Dendritic cell treated with granulocyte-macrophage colony-stimulating factor and Interleukin-4, amounts not matched to agents 40 ng/mL and 50 ng/mL, for 4 days (primary cell): ENCODE measurements at regions not wholly inside any gene's neighbourhood (a gene's known extent, or its start where the extent isn't known, plus 50 kb on each side); places are given as distances from the start of the nearest gene placed in this dataset.

ENCODE experiments used
- H3K27ac Mint-ChIP-seq: one replicate; pipeline ENCODE4 v1.8.0; 2022; ENCODE audit warnings: mild to moderate bottlenecking, mixed read lengths
- H3K27me3 Mint-ChIP-seq: one replicate; pipeline ENCODE4 v1.8.0; 2022; ENCODE audit warnings: mild to moderate bottlenecking, mixed read lengths
- H3K36me3 Mint-ChIP-seq: one replicate; pipeline ENCODE4 v1.8.0; 2022; ENCODE audit warnings: low read depth, mixed read lengths
- H3K4me1 Mint-ChIP-seq: one replicate; pipeline ENCODE4 v1.8.0; 2022; ENCODE audit warnings: low read depth, mixed read lengths
- H3K4me3 Mint-ChIP-seq: one replicate; pipeline ENCODE4 v1.8.0; 2022; ENCODE audit warnings: mild to moderate bottlenecking, moderate library complexity, mixed read lengths
- H3K9me3 Mint-ChIP-seq: one replicate; pipeline ENCODE4 v1.8.0; 2022; ENCODE audit warnings: mixed read lengths
- intact Hi-C: fragments of 100-400 bp; cut with micrococcal nuclease; formaldehyde crosslinking; loops from one replicate; pipeline ENCODE4 v1.15.0; 2022

DNA sequence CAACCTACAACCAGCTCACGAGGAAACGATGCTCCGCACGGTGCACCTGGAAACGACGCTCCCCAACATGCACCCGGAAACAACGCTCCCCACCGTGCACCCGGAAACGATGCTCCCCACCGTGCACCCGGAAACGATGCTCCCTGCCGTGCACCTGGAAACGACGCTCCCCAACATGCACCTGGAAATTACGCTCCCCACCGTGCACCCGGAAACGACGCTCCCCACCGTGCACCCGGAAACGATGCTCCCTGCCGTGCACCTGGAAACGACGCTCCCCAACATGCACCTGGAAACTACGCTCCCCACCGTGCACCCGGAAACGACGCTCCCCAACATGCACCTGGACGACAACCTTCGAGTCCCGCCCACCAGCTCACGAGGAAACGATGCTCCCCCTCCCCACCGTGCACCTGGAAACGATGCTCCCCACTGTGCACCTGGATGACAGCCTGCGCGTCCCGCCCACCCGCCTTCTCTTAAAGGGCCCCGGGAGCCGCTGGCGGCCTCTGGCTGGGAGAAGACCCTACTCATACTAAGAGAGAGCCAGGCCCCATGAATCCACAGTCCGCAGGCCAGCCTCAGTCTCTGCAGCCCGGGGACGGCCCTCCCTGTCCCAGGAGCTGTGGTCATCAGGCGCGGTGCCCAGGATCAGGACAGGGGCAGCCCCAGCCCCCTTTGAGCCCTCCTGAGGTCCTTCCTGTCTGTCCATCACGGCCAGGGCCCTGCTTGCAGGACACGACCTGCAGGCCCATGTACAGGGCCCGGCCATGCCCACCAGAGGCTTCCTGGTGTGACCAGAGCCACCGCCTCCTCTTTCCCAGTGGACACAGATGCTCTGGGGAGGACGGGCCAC lies 98.3 kb downstream of the PDGFA start:
- H3K4me3 Mint-ChIP-seq, result no peak overlapping the region
- no peaks in the 10 kb centered on the region for H3K27me3 Mint-ChIP-seq
- H3K4me1 Mint-ChIP-seq, result no peaks in the 10 kb centered on the region
- H3K27ac Mint-ChIP-seq, result no peak overlapping the region
- H3K36me3 Mint-ChIP-seq, result no peaks in the 10 kb centered on the region
- intact Hi-C loops, result no loop called here
- peaks cover 16% of the 10 kb centered on the region for H3K9me3 Mint-ChIP-seq

DNA sequence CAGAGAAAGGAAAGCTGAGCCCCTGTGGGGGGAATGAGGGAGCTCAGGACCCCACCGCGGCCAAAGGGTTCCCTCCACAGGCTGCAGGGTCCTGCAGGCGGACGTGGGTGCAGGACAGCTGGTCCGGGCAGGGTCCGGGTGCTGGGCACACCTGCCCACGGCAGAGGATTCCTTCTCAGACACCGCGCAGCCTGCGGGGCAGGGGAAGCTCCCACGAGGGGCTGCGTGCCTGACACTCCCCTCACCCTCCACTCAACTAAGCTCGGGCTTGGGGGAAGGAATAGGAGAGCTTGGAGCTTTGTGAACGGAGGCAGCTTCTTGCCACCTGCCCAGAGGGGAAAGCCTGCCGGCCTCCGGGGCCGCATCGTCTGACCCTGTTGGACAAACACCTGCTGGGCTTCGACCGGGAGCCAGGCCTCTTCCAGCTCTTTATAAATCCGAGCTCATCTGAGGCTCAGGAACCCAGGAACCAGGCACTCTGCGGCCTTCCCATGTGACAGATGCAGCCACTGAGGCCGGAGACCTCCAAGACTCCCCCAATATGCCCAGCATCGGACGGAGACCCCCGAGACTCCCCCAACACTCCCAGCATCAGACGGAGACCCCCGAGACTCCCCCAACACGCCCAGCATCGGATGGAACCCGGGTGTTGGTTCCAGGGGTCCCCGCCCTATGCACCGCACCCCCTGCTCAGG lies 97.3 kb downstream of the PDGFA start:
- Mint-ChIP-seq H3K9me3 (peaks cover 13% of the 10 kb centered on the region), H3K4me3 (no peak overlapping the region), H3K27me3 (no peaks in the 10 kb centered on the region), H3K36me3 (no peaks in the 10 kb centered on the region), H3K27ac (no peak overlapping the region), H3K4me1 (no peaks in the 10 kb centered on the region)
- intact Hi-C loops, result no loop called here

DNA sequence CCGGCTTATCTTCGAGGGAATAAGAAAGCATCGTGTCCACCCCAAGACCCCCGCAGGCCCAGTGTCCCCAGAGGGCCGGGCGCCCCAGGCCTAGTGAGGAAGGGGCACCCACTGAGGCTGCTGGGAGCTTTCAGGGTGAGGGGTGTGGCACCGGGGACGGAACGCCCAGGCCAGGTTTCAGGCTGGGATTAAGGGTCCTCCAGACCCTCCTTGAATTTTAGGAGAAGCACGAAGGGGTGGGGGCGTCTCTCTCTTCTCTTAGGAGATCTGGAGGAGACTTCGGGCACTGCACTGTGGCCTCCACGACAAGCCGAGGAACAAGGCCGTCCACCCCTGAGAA lies 96.8 kb downstream of the PDGFA start:
- Mint-ChIP-seq H3K9me3 (peaks cover 8% of the 10 kb centered on the region), H3K27me3 (no peaks in the 10 kb centered on the region), H3K27ac (no peak overlapping the region), H3K4me1 (no peaks in the 10 kb centered on the region), H3K4me3 (no peak overlapping the region), H3K36me3 (no peaks in the 10 kb centered on the region)
- intact Hi-C loops, result no loop called here

DNA sequence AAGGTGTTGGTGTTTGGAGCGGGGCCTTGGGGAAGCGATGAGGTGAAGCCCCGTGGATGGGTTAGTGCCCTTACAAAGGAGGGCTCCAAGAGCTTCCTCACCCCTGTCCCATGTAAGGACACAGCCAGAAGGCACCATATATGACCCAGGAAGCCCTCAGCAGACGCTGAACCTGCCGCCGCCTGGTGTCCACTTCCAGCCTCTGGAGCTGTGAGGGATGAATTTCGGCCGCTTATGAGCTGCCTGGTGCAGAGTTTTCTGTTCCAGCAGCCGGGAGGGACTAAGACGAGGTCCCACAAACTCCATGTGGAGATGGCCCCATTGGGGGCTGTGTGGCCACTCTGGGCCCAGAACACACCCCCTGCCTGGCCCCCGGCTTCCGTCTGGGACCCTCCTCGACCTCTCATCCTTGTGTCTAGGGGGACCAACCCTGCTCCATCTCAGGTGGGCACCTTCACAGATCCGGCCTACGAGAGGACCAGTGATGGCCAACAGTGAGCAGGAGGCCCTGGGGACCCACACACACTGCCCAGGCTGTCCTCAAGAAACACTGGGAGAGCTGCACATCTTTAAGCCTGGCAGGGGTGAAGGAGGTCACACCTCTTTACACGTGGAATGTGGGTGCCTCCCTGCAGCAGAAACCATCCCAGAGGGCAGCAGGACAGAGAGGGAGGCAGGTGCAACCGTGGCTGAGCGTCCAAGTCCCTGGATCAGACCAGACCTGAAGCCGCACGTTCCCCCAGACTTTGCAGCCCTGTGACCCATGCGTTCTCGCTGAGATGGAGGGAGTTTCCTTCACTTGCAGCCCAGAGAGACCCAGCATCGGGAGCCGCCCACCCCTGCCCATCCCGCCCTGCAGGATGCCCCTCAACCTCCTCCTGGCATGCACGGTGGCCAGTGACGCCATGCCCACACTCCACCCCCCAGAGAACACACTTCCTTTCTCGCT lies 96.1 kb downstream of the PDGFA start:
- intact Hi-C loops, result no loop called here
- no peak overlapping the region for H3K4me3 Mint-ChIP-seq
- peaks cover under 1% of the 10 kb centered on the region for H3K9me3 Mint-ChIP-seq
- no peaks in the 10 kb centered on the region for H3K36me3 Mint-ChIP-seq
- no peaks in the 10 kb centered on the region for H3K27me3 Mint-ChIP-seq
- H3K4me1 Mint-ChIP-seq, result no peaks in the 10 kb centered on the region
- no peak overlapping the region for H3K27ac Mint-ChIP-seq

DNA sequence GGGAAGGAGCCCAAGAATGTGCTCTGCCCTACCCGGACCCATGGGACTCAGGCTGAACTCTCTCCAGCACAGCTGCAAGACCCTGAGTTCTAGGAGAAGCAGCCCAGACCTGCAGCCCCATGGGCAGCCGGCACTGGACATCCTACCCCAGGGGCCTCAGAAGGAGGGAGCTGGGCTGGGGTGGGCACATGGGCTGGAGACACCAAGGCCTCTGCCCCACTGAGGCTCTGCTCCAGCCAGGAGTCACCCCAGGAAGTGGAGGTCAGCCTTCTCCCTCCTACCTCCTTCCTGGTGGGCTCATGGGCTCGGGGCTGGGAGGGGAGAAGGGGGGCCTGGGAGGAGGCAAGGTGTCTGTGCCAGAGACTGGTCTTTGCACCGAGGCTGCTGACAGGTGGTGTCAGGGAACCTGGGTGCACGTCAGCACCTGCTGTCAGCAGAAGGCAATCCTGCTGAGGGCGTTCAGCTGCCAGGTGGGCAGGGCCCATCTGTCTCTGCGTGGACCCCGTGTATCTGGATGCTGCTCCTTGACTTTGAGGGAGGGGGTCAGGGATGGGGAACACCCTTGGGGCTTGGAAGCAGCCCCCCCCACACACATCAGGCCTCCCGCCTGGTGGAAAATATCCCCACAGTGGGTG lies 95.2 kb downstream of the PDGFA start:
- no peaks in the 10 kb centered on the region for H3K36me3 Mint-ChIP-seq
- H3K9me3 Mint-ChIP-seq, result no peaks in the 10 kb centered on the region
- H3K4me3 Mint-ChIP-seq, result no peak overlapping the region
- H3K4me1 Mint-ChIP-seq, result no peaks in the 10 kb centered on the region
- intact Hi-C loops, result no loop called here
- H3K27me3 Mint-ChIP-seq, result no peaks in the 10 kb centered on the region
- no peak overlapping the region for H3K27ac Mint-ChIP-seq

DNA sequence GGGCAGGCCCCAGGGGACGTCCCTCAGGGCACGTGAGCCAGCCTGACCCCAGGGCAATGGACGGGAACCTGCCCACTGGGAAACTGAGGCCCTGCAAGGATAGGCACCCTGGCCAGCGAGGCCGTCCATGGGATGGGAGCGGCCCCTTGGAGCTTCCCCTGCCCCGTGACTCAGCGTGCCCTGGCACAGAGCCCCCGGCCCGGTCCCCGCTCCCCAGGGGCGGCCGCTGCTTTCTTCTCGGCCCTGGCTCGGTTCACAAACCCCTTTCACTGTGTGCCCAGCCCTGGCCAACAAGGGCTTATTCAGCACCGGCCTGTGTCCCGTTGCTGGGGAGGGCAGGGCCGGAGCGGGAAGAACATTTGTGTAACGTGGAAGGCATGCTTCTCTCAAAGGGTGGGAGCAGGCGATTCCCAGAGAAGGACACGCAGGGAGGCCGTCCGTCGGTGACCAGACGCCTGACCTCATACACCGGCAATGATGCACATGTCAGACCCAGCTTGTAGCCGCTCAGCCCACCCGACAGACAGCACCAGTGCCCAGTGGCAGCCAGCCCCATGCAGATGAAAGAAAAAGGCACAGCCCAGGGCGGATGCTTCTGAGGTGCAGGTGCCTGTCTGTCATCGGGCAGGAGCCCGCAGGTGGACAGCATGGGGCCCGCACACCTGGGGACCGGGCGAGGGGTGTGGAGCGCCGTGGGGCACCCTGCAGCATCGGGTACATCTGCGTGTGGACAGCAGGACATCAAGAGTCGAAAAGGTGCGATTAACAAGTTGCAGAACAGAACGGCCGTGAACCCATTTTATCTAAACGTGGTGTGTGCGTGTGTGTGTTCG lies 94.5 kb downstream of the PDGFA start:
- Mint-ChIP-seq H3K4me1 (no peaks in the 10 kb centered on the region), H3K27ac (no peak overlapping the region), H3K4me3 (no peak overlapping the region), H3K27me3 (no peaks in the 10 kb centered on the region), H3K9me3 (no peaks in the 10 kb centered on the region), H3K36me3 (no peaks in the 10 kb centered on the region)
- intact Hi-C loops, result no loop called here

DNA sequence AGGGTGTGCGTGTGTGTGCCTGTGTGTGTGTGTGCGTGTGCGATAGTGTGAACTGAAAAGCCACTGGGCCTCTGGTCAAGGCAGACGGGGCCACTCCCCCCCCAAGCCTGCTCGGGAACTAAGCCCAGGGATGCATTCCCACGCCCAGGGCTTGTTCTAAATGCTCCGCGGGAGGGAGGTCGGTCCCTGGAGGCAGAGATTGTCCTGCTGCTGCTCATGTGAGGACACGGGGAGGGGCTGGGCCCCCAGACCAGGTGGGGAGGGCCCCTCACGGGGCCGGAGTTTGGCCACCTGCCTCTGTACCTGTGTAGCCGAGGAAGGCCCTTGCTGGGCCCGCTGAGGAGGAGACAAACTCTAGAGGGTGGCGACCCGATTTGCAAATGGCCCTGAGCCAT lies 93.9 kb downstream of the PDGFA start:
- Mint-ChIP-seq H3K36me3 (no peaks in the 10 kb centered on the region), H3K9me3 (no peaks in the 10 kb centered on the region), H3K27ac (no peak overlapping the region), H3K4me1 (no peaks in the 10 kb centered on the region), H3K4me3 (no peak overlapping the region), H3K27me3 (no peaks in the 10 kb centered on the region)
- intact Hi-C loops, result no loop called here

DNA sequence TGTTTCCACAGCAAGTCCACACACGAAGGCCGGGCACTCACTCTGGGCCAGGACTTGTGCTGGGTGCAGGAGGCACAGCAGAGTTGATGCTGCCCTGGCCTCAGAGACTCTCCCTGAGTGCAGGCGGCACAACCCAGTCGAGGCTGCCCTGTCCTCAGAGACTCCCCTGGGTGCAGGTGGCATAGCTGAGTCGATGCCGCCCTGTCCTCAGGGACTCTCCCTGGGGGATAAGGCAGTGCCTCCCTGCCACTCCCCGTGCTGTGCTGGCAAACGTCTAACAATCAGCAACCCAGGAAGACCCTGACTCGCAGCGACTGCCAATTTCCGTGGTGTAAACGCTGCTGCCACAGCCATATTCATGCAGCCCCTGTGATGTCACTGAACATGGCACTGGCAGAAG lies 93.1 kb downstream of the PDGFA start:
- intact Hi-C loops, result no loop called here

DNA sequence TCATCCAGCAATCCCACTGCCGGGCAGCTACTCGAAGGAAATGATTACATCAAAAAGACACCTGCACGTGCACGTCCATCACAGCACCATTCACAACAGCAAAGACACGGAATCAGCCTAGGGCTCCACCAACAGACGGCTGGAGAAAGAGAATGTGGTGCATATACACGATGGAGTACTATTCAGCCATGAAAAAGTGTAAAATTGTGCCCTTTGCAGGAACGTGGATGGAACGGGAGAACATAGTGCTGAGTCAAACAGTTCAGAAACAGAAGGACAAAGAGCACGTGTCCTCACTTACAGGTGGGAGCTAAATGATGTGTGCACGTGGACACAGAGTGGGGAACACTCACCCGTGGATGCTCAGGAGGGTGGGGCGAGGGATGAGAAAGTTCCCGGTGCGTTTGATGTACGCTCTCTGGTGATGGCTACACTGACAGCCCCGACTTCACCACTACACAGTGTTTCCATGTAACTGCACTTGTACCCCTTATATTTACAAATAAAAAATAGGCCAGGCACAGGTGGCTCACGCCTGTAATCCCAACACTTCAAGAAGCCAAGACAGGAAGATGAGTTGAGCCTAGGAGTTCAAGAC lies 92.0 kb downstream of the PDGFA start:
- no peaks in the 10 kb centered on the region for H3K4me1 Mint-ChIP-seq
- H3K27me3 Mint-ChIP-seq, result no peaks in the 10 kb centered on the region
- no peaks in the 10 kb centered on the region for H3K9me3 Mint-ChIP-seq
- H3K27ac Mint-ChIP-seq, result no peak overlapping the region
- H3K4me3 Mint-ChIP-seq, result no peak overlapping the region
- intact Hi-C loops, result no loop called here
- H3K36me3 Mint-ChIP-seq, result no peaks in the 10 kb centered on the region

More for the DNA sequence above, 93.1 kb downstream of the PDGFA start:
- Mint-ChIP-seq H3K27ac (no peak overlapping the region), H3K9me3 (no peaks in the 10 kb centered on the region), H3K4me1 (no peaks in the 10 kb centered on the region), H3K4me3 (no peak overlapping the region), H3K27me3 (no peaks in the 10 kb centered on the region), H3K36me3 (no peaks in the 10 kb centered on the region)

DNA sequence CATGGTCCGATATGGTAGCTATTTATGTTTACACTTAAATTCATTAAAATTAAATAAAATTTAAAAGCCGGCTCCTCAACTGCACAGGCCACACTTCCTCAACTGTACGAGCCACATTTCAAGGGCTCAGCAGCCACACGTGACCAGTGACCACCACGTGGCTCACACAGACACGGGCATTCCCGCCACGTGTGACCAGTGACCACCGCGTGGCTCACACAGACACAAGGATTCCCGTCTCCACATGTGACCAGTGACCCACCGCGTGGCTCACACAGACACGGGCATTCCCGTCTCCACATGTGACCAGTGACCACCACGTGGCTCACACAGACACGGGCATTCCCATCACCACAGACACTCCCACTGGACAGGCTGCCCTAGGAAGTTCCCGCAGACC lies 91.3 kb downstream of the PDGFA start:
- no peaks in the 10 kb centered on the region for H3K36me3 Mint-ChIP-seq
- no peak overlapping the region for H3K27ac Mint-ChIP-seq
- H3K4me3 Mint-ChIP-seq, result no peak overlapping the region
- H3K9me3 Mint-ChIP-seq, result no peaks in the 10 kb centered on the region
- no peaks in the 10 kb centered on the region for H3K27me3 Mint-ChIP-seq
- H3K4me1 Mint-ChIP-seq, result no peaks in the 10 kb centered on the region
- intact Hi-C loops, result no loop called here

DNA sequence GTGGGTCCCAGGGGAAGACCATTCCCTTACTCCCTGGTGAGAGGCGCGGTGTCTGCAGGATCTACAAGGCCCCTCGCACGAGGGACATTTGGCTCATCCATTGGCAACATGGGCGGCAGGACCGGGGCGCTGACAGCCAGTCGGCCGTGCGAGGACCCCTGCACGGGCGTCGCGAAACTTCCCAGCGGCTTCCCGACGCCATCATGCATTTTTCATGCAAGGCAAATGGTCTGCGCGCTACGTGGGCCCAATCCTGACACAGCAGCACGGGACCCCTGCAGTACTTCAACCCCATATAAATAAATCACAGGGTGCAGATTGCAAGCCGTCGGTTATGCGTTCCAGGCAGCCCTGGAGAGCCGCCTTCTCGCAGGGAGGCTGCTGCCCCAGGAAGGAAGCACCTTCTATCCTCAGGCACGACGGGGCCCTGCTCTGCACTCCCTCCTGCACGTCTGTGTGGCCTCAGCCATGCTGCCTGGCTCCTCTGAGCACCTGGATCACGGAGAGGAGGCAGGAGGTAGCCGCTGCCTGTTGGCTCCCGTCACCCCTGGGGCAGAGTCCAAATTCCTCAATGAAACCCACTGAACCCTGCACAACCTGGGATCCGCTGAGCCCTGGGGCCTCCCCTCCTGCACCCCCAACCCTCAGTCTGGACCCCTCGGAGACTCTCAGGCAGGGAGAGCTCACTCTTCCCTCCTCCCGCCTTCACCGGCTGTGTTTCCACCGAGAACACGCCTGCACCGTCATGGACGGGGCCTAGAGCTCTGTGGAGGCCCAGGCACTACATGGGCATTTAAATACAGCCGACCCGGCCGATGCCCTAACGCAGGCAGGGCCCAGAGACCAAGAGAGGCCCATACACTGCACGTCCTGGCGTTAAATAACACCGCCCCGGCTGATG lies 90.5 kb downstream of the PDGFA start:
- Mint-ChIP-seq H3K36me3 (no peaks in the 10 kb centered on the region), H3K4me1 (no peaks in the 10 kb centered on the region)
- intact Hi-C loops, result no loop called here

DNA sequence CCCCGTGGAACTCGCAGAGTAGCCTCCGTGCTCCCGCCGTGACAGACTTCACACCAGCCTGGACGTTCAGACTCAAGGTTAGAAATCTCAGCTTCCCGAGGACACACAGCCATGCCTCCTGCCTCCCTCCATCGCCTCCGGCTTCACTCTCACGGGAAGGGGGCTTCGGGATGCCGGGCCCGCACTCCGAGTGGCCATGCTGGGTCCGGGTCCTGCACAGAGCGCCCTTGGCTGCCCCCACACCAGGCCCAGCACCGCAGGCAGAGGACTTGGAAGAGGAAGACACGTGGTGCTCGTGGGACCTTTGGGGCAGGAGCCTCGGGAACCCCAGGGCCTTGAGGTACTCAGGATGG lies 89.8 kb downstream of the PDGFA start:
- intact Hi-C loops, result no loop called here
- Mint-ChIP-seq H3K9me3 (no peaks in the 10 kb centered on the region), H3K4me3 (no peak overlapping the region), H3K4me1 (no peaks in the 10 kb centered on the region), H3K27me3 (peaks cover 3% of the 10 kb centered on the region), H3K27ac (no peak overlapping the region), H3K36me3 (no peaks in the 10 kb centered on the region)

More for the DNA sequence above, 90.5 kb downstream of the PDGFA start:
- H3K9me3 Mint-ChIP-seq, result no peaks in the 10 kb centered on the region
- no peaks in the 10 kb centered on the region for H3K27me3 Mint-ChIP-seq
- H3K27ac Mint-ChIP-seq, result no peak overlapping the region
- no peak overlapping the region for H3K4me3 Mint-ChIP-seq
